ENCODE measurements at regions not wholly inside any gene's neighbourhood (a gene's known extent, or its start where the extent isn't known, plus 50 kb on each side); places are given as distances from the start of the nearest gene placed in this dataset.

GRCh38 chr20:56860413-56860812 lies 231.3 kb downstream of the TFAP2C start:
- Histone ChIP-seq H3K9me3 (replicated peaks) (no peaks in the 10 kb centered on the region), H3K4me1 (no peaks in the 10 kb centered on the region)

GRCh38 chr20:56861590-56861989 lies 232.5 kb downstream of the TFAP2C start:
- DNase-seq = no peak
- H3K27ac ChIP-seq (replicated peaks) = no peak overlapping the region
- no peaks in the 10 kb centered on the region for H3K4me1 ChIP-seq
- H3K4me3 ChIP-seq = no peak overlapping the region
- intact Hi-C loops (cut with micrococcal nuclease) = no loop called here
- no peak for TF ChIP-seq CTCF (IDR thresholded peaks at IDR 0.05; ENCODE audit: borderline replicate concordance)
- H3K36me3 ChIP-seq = no peaks in the 10 kb centered on the region
- H3K9me3 ChIP-seq (replicated peaks) = no peaks in the 10 kb centered on the region
- H3K27me3 ChIP-seq (ENCODE audit: low read depth) = peaks cover 95% of the 10 kb centered on the region

More at GRCh38 chr20:56860413-56860812, 231.3 kb downstream of the TFAP2C start:
- DNase-seq = no peak
- Histone ChIP-seq H3K27me3 (ENCODE audit: low read depth) (peaks cover 94% of the 10 kb centered on the region), H3K4me3 (no peak overlapping the region), H3K27ac (replicated peaks) (no peak overlapping the region), H3K36me3 (no peaks in the 10 kb centered on the region)
- intact Hi-C loops (cut with micrococcal nuclease) = no loop called here
- TF ChIP-seq CTCF (IDR thresholded peaks at IDR 0.05; ENCODE audit: borderline replicate concordance) = no peak

GRCh38 chr20:56865055-56865454 lies 235.9 kb downstream of the TFAP2C start:
- TF ChIP-seq CTCF (IDR thresholded peaks at IDR 0.05; ENCODE audit: borderline replicate concordance) = no peak
- no peaks in the 10 kb centered on the region for H3K36me3 ChIP-seq
- H3K4me3 ChIP-seq = no peak overlapping the region
- intact Hi-C loops (cut with micrococcal nuclease) = no loop called here
- peaks cover 22% of the 10 kb centered on the region for H3K9me3 ChIP-seq (replicated peaks)
- H3K27me3 ChIP-seq (ENCODE audit: low read depth) = peaks cover 97% of the 10 kb centered on the region
- no peak overlapping the region for H3K27ac ChIP-seq (replicated peaks)
- DNase-seq = no peak
- H3K4me1 ChIP-seq = no peaks in the 10 kb centered on the region

- H3K9me3 ChIP-seq (replicated peaks) = peaks cover 22% of the 10 kb centered on the region
- DNase-seq = no peak
- TF ChIP-seq CTCF (IDR thresholded peaks at IDR 0.05; ENCODE audit: borderline replicate concordance) = no peak
- no peaks in the 10 kb centered on the region for H3K4me1 ChIP-seq
- no peak overlapping the region for H3K27ac ChIP-seq (replicated peaks)
- H3K27me3 ChIP-seq (ENCODE audit: low read depth) = peaks cover 97% of the 10 kb centered on the region
- intact Hi-C loops (cut with micrococcal nuclease) = no loop called here
- no peak overlapping the region for H3K4me3 ChIP-seq
- no peaks in the 10 kb centered on the region for H3K36me3 ChIP-seq
Measured at GRCh38 chr20:56867128-56867527, 238.0 kb downstream of the TFAP2C start.

- intact Hi-C loops (cut with micrococcal nuclease) = no loop called here
- Histone ChIP-seq H3K4me1 (no peaks in the 10 kb centered on the region), H3K36me3 (no peaks in the 10 kb centered on the region), H3K27ac (replicated peaks) (no peak overlapping the region), H3K9me3 (replicated peaks) (peaks cover 22% of the 10 kb centered on the region), H3K4me3 (no peak overlapping the region), H3K27me3 (ENCODE audit: low read depth) (peaks cover 96% of the 10 kb centered on the region)
- TF ChIP-seq CTCF (IDR thresholded peaks at IDR 0.05; ENCODE audit: borderline replicate concordance) = no peak
- no peak for DNase-seq
Measured at GRCh38 chr20:56868746-56869145, 239.6 kb downstream of the TFAP2C start.

- intact Hi-C loops (cut with micrococcal nuclease) = no loop called here
- H3K9me3 ChIP-seq (replicated peaks) = peaks cover 26% of the 10 kb centered on the region
- no peaks in the 10 kb centered on the region for H3K36me3 ChIP-seq
- peaks cover 93% of the 10 kb centered on the region for H3K27me3 ChIP-seq (ENCODE audit: low read depth)
- H3K27ac ChIP-seq (replicated peaks) = no peak overlapping the region
- no peak for DNase-seq
- no peak for TF ChIP-seq CTCF (IDR thresholded peaks at IDR 0.05; ENCODE audit: borderline replicate concordance)
- H3K4me3 ChIP-seq = no peak overlapping the region
- H3K4me1 ChIP-seq = no peaks in the 10 kb centered on the region
Measured at GRCh38 chr20:56870271-56870670, 241.2 kb downstream of the TFAP2C start.
